Kasumi-1 (cell line): ENCODE measurements at regions not wholly inside any gene's neighbourhood (a gene's known extent, or its start where the extent isn't known, plus 50 kb on each side); places are given as distances from the start of the nearest gene placed in this dataset.
A peak's percentile ranks its signal among the peaks of the same experiment; 100 is the strongest.
"Not testable (repeated sequence)": the region's sequence is repeated elsewhere in the genome, so short reads cannot be mapped to it uniquely, and the experiment has no call there.

ENCODE experiments used
- DNase-seq, 2 experiments: peaks; one replicate each; lab custom pipeline; 2025; lab: John Stamatoyannopoulos, UW

DNA sequence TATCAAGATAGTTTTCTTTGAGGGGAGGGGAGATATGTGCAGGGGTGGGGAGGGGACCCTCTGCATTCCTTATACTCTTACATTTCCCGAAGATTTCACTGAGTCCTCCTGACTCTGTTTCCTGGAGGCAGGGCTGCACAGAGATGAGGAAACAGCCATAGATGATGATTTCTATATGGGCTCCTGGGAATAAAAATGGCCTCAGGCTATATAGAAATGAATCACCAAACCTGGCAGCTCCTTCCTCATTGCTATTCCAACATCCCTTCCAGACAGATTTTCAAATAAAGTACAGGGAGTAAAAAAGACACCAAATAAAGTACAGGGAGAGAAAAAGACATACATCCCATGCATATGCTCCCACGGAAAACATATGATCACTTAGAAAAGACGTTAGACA is 474.8 kb upstream of the RAB6C start:
- no peak for DNase-seq

DNA sequence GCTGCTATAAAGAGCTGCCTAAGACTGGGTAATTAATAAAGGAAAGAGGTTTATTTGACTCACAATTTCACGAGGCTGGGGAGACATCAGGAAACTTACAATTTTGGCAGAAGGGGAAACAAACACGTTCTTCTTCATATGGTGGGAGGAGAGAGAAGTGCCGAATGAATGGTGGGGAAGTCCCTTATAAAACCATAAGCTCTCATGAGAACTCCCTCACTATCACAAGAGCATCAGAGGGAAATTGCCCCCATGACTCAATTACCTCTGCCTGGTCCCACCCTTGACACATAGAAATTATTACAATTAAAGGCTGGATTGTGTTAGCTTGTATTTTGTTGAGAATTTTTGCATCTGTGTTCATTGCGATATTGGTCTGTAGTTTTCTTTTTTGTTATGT is 460.5 kb upstream of the RAB6C start:
- DNase-seq = no peak

DNA sequence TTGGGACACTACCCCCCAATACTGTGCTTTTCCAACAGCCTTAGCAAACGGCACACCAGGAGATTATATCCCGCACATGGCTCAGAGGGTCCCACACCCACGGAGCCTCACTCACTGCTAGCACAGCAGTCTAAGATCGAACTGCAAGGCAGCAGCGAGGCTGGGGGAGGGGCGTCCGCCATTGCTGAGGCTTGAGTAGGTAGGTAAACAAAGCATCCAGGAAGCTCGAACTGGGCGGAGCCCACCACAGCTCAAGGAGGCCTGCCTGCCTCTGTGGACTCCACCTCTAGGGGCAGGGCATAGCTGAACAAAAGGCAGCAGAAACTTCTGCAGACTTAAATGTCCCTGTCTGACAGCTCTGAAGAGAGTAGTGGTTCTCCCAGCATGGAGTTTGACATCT is 447.3 kb upstream of the RAB6C start:
- DNase-seq = not testable (repeated sequence)

DNA sequence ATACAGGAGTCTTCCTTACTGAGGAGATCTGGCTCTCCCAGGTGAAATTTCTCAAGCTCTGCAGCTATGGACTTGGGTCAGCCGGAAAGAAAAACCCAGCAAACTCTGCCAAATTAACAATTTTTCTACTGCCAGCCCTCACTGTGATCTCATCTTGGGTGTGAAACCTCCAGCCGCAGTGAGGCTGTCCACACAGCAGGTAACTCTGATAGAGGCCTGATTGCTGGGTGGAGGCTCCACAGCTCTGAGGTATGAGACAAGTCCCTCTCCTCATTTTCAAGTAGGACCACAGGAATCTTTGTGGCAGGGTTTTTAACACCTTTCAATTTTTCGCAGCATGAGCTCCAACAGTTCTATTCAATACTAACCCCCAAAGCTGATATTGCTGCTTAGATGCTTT is 430.6 kb upstream of the RAB6C start:
- no peak for DNase-seq

DNA sequence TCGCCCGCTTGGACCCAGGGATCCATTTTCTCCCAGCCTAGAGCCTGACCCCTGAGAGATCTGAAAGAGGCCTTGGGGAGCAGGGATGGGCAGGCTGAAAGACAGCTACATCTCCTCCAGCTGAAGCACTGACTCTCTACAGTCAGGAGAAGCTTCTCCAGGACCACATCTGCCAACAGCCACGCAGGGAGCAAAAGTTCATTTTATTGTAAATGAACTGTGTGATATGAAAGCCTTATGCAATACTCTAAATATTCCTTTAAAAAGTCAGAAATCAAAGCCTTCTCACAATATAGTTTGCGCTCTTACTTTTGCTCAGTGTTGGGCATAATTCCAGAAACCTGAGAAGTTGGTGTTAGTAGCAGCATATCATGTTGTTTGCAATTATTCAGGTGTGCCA is 428.9 kb upstream of the RAB6C start:
- no peak for DNase-seq

DNA sequence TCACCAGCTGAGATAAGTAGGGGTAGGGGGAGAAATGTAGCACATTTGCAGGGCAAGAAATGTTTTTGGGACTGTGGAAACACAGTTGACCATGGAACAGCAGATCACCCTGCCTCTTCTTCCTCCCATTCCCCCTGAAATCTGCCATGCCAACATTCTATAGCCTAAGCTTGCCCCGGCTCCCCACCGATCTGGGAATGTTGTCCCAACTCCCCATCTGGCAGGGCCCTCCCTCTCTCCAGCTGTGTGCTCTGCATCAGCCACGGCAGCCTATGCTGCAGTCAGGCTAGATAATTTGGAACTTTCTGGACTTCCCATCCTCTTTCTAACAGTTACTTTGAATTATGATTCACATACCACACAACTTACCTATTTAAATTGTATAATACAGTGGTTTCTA is 425.1 kb upstream of the RAB6C start:
- DNase-seq = no peak

DNA sequence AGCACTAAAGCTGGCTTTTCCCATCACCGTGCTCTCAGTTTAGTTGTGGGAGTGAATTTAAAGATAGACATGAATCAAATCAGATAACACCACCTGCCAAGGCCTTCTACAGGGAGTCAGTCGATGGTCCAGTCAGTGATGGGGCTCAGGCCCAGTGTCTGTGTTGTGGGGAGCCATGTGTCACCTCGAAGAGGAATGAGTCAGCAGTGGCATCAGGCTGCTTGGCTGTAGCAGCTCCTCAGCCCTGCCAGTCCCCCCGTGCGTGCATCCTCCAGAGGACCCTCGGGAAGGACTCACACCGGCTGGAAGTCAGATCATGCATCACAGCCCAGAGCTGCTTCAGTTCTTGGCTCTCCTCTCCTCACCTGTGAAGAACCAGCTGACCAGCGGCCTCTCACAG is 420.4 kb upstream of the RAB6C start:
- no peak for DNase-seq

DNA sequence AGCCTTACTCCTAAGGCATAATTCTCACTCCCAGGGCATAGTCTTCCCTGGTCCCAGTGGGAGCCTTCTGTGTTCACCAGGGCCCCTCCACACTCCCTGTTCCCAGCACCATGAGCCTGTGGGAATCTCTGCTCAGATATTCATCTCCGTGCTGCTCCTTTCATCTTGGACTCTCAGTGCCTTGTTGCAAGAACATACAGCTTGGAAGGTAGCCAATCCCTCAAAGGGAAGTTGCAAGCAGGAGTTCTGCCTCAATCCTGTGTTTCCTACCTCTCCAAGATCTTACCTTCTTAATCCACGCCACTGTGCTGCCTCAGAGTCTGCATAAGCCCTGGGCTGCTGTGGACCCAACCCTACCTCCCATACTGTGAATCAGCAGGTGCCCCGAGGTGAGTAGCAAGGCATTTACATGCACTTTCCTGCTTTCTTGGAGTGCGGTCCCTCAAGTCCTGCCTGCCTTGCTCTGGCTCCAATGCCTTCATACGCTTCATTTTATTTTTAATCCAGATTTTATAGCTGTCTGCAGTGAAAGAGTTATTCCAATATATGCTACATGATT is 413.8 kb upstream of the RAB6C start:
- DNase-seq = peak; percentile 6 to 7

DNA sequence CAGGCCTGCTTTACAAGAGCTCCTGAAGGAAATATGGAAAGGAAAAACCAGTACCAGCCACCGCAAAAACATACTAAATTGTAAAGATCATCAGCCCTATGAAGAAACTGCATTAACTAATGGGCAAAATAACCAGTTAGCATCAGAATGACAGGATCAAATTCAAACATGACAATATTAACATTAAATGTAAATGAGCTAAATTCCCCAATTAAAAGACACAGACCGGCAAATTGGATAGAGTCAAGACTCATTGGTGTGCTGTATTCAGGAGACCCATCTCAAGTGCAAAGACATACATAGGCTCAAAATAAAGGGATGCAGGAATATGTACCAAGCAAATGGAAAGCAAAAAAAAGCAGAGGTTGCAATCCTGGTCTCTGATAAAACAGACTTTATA is 408.7 kb upstream of the RAB6C start:
- not testable (repeated sequence) for DNase-seq

DNA sequence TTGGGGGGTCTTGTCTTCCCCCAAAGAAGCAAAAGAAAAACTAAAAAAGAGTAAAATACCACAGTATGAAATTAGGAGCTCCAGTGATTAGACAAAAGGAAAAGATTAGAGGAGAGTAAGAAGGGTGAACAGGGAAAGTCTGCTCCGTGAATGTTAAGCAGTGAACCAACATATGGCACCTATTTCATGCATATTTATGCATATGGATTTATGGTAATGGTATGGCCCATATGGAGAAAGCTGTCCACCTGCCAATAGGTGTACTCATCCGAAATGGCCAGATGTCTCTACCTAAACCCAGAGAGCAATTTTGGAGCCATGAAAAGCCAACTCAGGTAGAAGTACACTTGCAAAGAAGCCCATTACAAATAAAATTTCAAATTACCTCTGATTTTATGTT is 404.0 kb upstream of the RAB6C start:
- no peak for DNase-seq

DNA sequence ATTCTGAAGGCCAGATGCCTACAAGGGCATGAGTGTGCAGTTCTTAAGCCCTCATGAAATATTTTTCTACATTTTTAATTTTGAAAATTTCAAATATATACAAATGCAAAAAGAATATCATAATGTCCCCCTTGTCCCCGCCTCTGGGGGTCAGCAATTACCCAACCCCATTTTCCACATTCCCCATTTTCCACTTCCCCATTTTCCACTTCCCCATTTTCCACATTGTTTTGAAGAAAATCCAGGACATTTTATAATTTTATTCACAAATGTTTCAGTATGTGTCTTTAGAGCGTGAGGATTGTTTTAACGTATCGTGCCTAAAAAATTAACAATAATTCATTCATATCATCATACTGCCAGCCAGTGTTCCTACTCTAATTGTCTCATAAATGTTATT is 403.6 kb upstream of the RAB6C start:
- DNase-seq = no peak

DNA sequence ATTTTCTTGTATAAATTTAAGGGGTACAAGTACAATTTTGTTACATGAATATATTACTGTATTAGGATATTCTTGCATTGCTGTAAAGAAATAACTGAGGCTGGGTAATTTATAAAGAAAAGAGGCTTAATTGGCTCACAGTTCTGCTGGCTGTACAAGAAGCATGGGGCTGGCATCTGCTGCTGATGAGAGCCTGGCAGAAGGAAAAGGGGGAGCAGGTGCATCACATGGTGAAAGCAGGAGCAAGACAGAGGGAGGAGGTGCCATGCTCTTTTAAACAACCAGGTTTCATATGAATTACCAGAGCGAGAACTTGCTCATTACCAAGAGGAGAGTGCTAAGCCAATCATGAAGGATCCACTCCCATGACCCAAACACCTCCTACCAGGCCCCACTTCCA is 399.5 kb upstream of the RAB6C start:
- DNase-seq = no peak

DNA sequence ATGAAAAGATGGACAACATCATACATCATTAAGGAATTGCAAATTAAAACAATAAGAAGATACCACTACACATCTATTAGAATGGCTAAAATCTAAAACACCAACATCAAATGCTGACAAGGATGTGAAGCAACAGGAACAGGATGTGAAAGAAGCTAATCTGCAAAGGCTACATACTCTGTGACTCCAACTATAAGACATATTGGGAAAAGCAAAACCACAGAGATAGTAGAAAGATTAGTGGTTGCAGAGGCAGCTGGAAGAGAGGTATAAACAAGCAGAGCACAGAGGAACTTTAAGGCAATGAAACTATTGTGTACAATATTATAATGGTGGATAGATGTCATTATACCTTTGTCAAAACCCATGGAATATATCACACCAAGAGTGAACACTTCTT is 393.7 kb upstream of the RAB6C start:
- peak; percentile 57 to 65 for DNase-seq

DNA sequence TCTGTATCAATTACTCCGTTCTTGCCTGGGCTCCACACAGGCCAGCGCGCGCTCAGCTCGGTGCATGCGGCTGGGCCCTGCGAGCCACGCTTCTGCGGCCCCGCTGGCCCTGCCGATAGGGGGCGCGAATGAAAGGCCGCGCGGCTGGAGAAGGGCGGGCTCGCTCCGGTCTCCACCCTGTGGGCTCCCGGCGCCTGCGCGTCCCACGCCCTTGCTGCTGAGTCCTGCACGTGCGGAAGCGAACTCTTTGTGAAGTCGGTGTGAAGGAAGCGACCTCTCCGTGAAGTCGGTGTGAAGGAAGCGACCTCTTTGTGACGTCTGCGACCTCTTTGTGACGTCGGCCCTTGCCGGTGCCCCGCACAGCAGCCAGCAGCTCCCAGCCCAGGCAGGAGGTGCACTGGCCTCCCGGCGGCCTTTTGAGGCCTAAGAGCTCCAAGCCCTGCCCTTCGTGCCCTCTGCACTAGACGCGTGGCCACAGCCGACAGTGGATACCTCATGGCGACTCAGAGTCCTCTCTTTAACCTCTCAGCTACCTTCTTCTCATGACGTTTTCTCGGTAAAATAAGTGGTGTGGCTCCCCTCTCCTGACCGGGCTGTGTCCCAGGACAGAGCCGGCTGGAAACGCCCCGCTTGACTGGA is 391.9 kb upstream of the RAB6C start:
- no peak for DNase-seq

DNA sequence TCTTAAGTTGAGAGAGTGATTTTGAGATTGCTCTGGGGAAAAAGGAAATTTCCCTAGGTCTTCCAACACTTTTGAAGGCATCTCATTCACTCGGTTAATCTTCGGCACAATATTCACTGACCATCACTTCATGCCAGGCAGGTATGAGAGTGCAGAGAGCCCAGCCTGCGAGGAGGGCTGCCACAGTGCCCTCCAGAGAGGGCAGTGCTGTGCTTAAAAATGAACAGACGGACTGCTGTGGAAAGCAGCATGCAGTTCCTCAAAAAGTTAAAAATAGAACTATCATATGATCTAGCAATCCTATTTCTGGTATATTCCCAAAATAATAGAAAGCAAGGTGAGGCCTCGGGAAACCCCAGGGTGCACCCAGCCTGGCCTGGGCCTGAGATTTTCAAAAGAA is 374.9 kb upstream of the RAB6C start:
- DNase-seq = no peak

DNA sequence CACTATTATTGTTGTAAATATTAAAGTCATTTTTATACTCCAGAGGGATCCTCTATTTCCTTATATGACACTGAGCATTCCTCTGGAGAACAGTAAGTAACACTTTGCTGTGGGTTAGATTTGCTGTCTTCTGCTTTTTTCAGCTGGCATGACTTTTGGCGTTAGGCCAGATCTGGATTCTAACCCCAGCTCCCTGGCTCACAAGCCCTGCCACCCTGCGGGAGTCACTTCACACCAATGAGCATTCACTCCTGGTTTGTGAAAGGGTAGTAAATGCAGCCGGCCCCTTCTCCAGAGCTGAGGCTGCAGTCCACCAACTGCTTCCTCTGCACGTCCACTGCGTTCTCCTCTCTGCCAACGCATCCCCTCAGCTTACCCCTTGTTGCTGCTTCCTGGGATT is 373.8 kb upstream of the RAB6C start:
- DNase-seq = peak in 1 of 2 experiments; percentile 4

DNA sequence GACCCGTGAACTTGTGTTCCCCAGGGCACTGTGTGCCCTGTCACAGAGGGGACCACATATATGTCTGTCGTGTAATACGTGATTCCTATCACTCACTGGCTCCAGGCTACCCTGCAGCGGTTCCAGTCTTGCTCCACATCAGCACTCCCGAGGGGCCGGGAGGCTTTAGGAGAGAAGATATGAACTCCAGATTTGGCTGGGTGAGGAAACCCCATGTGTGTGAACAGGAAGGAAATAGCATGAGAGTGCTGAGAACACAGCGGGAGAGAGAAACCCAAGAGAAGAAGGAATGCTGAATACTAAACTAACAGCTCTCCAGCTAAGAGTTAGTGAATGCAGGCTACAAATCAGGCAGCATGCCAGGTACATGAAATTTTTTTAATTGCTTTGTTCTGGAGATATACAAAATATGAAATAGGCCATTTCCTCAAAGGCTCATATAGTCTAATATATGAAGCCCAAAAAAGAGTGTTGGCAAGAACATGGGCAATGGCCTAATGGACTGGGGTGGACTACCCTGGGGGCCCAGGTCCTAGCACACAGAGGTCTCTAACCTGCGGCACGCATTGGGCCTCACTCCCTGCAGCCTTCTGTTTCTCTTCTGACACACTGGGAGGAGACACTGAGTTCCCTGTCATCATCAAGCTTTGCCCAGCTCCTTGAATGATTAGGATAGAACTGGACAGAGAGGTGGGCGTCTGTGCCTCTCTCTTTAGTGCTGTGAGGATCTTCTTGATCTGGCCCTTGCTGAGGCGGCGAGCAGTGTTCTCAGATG is 372.8 kb upstream of the RAB6C start:
- peak; percentile 9 to 40 for DNase-seq

DNA sequence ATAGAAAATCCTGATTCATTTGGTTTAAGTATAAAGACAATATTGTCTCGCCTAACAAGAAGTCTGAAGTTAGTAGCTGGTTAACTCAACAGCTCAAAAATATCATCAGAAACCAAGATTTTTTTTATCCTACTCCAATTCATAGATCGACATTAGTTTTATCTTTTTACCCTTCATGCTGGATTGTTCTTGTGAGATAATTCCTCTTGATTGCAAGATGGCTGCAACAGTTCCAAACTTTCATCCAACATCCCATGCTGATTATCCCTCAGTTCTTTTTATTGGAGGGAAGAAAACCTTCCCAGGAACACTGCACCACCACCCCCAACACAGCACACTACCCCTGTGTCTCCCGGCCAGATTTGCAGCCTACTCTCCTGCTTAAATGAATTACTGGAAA is 370.2 kb upstream of the RAB6C start:
- no peak for DNase-seq

DNA sequence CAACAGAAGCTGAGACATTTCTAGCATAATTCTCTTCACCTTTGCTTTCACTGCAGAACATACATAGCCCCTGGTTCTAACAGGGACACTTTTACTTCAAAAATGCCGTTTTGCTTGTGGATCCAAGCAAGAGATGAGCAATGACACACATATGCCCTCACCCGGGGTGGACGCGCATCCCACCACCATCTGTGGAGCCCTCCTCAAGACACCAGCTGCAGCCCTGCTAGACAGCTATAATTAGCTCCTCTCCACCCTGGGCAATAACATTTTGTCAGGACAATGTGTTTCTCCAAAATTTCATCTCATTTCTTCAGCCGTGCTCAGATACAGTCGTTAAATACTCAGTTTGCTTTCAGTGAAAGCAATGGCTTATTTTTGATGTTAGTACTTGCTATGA is 368.7 kb upstream of the RAB6C start:
- no peak for DNase-seq

DNA sequence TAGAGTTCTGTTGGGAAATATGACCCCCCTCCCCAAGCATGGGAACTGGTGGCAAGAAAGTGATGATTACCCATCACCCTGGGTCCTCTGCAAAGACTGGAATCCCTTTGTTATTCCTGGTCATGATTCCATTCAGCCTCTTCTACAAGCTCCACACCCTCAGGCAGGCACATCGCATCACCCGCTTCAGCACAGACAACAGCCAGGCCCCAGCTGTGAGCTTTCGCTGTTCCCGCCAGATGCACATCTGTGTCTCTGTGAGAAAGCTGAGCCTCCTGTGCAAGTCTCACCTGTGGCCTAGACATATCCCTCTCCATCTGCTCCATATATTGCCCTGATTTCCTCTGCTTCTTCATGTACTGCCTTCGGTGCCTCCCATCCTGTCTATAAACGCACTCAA is 368.0 kb upstream of the RAB6C start:
- DNase-seq = no peak

DNA sequence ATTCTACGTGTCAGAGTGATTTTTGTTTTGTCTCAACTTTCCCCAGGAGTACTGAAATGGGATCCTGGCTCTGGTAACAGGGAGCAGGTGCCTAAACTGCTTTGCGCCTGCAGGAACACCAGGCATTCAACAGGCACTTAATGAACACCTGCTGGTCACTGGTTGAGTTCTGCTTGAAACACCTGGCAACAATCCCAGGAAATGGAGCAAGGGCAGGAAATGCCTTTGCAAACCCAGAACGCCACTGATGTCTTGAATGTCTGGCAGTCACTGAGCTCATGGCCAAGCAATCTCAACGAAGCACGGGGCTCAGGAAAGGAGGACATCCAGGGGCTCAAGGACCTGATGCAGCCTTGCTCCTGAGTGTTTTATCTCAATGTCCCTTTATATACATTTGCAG is 360.0 kb upstream of the RAB6C start:
- DNase-seq = no peak

DNA sequence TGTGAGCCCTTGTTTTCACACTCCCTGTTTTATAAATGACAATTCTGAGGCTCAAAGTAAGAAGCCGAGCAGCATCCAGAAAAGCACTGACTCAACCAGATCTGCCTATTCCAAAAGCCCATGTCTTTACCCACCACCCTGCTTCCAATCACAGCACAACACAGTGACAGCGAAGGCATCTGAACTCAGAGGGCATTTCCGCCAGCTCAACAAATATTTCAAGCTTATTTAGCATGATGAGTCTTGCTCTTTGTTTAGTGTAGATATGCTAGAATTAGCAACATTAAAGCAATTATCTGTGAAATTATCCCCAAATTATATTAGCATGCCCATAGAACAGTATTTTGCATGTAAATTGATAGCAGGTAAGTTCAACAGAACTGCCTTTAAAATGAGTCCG is 359.1 kb upstream of the RAB6C start:
- DNase-seq = no peak

DNA sequence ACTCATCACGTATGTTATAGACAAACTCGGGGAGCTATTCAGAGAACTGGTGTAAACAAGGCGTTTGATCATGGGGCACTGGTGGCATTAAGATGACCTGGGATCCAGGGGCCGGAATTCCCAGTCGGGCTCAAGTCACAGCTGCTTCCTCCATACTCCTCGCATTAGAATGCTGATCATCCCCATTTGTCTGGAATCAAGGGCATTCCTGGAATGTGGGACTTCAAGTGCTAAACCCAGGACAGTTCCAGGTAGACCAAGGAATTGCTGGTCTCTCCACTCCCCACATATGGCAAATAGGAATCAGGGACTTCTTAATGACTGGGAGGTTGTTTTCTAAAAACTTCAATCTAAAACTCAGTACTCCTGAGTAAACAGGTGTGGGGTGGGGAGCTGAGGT is 355.7 kb upstream of the RAB6C start:
- no peak for DNase-seq

DNA sequence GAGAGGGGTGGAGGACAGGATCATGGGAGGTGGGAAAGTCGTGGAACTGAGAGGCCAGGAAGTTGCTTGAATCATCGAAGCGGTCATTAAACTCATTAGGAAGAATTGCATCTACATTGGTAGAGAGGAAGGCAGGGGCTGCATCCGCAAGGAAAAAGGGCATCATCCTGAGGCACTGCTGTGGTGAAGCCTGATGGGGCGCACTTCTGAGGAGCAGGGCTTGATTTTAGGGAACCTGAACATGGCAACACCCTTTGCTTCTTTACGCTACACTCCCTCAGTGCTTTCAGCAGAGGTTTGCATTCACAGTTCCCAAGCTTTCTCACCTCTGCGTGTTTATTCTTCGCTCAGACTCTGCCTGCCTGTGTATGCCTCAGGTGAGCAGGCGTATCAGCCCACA is 352.0 kb upstream of the RAB6C start:
- no peak for DNase-seq
